Breast epithelium (tissue), 3 donors: ENCODE measurements at regions not wholly inside any gene's neighbourhood (a gene's known extent, or its start where the extent isn't known, plus 50 kb on each side); places are given as distances from the start of the nearest gene placed in this dataset.

ENCODE experiments used
- POLR2A ChIP-seq: fragments of 450-650 bp; IDR thresholded peaks from one replicate; pipeline ENCODE4 v1.6.1; 2016; ENCODE audit warnings: antibody characterized with exemption, mild to moderate bottlenecking, moderate library complexity
- TF ChIP-seq, protein P1 (sequence below), 3 donors: fragments of 450-650 bp; IDR thresholded peaks; one replicate each; pipeline ENCODE4 v1.5.1; 2016 to 2017; ENCODE audit warnings: antibody characterized with exemption in 3 of 3, mild to moderate bottlenecking in 3 of 3, moderate library complexity in 3 of 3

- TF ChIP-seq, protein P1, sequence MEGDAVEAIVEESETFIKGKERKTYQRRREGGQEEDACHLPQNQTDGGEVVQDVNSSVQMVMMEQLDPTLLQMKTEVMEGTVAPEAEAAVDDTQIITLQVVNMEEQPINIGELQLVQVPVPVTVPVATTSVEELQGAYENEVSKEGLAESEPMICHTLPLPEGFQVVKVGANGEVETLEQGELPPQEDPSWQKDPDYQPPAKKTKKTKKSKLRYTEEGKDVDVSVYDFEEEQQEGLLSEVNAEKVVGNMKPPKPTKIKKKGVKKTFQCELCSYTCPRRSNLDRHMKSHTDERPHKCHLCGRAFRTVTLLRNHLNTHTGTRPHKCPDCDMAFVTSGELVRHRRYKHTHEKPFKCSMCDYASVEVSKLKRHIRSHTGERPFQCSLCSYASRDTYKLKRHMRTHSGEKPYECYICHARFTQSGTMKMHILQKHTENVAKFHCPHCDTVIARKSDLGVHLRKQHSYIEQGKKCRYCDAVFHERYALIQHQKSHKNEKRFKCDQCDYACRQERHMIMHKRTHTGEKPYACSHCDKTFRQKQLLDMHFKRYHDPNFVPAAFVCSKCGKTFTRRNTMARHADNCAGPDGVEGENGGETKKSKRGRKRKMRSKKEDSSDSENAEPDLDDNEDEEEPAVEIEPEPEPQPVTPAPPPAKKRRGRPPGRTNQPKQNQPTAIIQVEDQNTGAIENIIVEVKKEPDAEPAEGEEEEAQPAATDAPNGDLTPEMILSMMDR (IDR thresholded peaks at IDR 0.05): no peak
- no peak for TF ChIP-seq POLR2A
Observed at GRCh38 chr2:105645031-105645937, 99.4 kb upstream of the NCK2 start.
